ENCODE measurements at regions not wholly inside any gene's neighbourhood (a gene's known extent, or its start where the extent isn't known, plus 50 kb on each side); places are given as distances from the start of the nearest gene placed in this dataset.
"Not testable (repeated sequence)": the region's sequence is repeated elsewhere in the genome, so short reads cannot be mapped to it uniquely, and the experiment has no call there.

DNA sequence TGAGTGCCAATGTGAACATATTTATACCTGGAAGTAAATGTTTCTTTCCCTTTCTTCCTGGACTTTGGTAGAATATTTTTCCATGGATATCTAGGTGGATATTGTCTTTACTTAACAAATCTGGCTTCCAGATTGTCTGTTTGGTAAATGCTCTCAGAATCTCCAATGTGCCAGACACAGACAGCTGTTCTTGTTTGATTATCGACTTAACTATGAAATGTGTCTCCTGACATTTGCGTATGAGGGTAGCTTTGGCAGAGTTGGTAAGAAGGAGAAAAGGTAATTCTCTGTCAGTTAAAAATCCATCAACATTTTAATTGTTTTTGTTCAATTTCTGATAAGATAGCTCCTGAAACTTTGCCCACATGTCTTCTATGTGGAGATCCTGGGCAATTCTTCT is 196.4 kb upstream of the NUDT12 start:
- no peaks in the 10 kb centered on the region for H3K27me3 Mint-ChIP-seq
- H3K27ac ChIP-seq (ENCODE audit: low read length) = no peak overlapping the region
- CTCF ChIA-PET = no interaction called here
- WGBS (ENCODE audit: insufficient coverage) = no CpG with 5 or more reads among the region's 2 CpGs
- H3K4me1 Mint-ChIP-seq = no peaks in the 10 kb centered on the region
- POLR2A ChIA-PET = no interaction called here
- no peak overlapping the region for H3K4me3 Mint-ChIP-seq
- H3K27ac Mint-ChIP-seq = no peak overlapping the region
- H3K36me3 ChIP-seq (ENCODE audit: control insufficient read depth in 2 of 2, extremely low read depth in 1 of 2, insufficient read depth in 1 of 2, low read length in 1 of 2) = no peaks in the 10 kb centered on the region
- H3K9me3 Mint-ChIP-seq = peaks cover 0 to 8% (median 0%) of the 10 kb centered on the region in 3 donors
- H3K27me3 ChIP-seq (replicated peaks in 1 of 2; ENCODE audit: control insufficient read depth in 2 of 2, extremely low read depth in 1 of 2, insufficient read depth in 2 of 2, low read length in 1 of 2) = no peaks in the 10 kb centered on the region
- DNase-seq = no peak
- no peaks in the 10 kb centered on the region for H3K4me1 ChIP-seq (ENCODE audit: control insufficient read depth in 1 of 2, extremely low read depth in 1 of 2, insufficient read depth in 2 of 2, low read length in 2 of 2)
- no peak for ATAC-seq (replicated peaks in 1 of 4)
- H3K4me3 ChIP-seq (ENCODE audit: control insufficient read depth in 1 of 2, extremely low read depth in 1 of 2, low read length in 1 of 2) = no peak overlapping the region
- H3K9me3 ChIP-seq = no peaks in the 10 kb centered on the region
- no peaks in the 10 kb centered on the region for H3K36me3 Mint-ChIP-seq

DNA sequence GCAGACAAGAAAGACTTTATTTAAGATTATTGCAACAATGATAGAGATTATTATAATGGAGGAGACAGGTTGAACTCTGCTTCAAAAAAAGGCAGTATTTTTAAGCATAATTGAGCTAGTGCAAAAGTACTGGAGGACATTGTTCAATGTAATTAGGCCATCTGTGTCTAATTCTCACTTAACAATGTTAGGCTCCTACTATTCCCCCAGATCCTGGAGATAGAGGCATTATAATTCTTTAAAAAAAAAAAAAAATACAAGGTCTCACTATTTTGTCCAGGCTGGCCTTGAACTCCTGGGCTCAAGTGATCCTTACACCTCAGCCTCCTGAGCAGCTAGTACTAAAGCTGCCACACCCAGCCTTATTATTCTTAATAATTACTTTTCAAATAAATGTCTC is 193.4 kb upstream of the NUDT12 start:
- H3K36me3 ChIP-seq (ENCODE audit: control insufficient read depth in 2 of 2, extremely low read depth in 1 of 2, insufficient read depth in 1 of 2, low read length in 1 of 2) = no peaks in the 10 kb centered on the region
- H3K27ac ChIP-seq (ENCODE audit: low read length) = no peak overlapping the region
- ChIA-PET CTCF (no interaction called here), POLR2A (no interaction called here)
- peaks cover 0 to 12% (median 4%) of the 10 kb centered on the region in 3 donors for H3K9me3 Mint-ChIP-seq
- H3K4me1 Mint-ChIP-seq = no peaks in the 10 kb centered on the region
- ATAC-seq (replicated peaks in 1 of 4) = no peak
- H3K27me3 Mint-ChIP-seq = no peaks in the 10 kb centered on the region
- no peak overlapping the region for H3K27ac Mint-ChIP-seq
- no peak overlapping the region for H3K4me3 ChIP-seq (ENCODE audit: control insufficient read depth in 1 of 2, extremely low read depth in 1 of 2, low read length in 1 of 2)
- DNase-seq = no peak
- no peaks in the 10 kb centered on the region for H3K27me3 ChIP-seq (replicated peaks in 1 of 2; ENCODE audit: control insufficient read depth in 2 of 2, extremely low read depth in 1 of 2, insufficient read depth in 2 of 2, low read length in 1 of 2)
- no peaks in the 10 kb centered on the region for H3K36me3 Mint-ChIP-seq
- H3K4me1 ChIP-seq (ENCODE audit: control insufficient read depth in 1 of 2, extremely low read depth in 1 of 2, insufficient read depth in 2 of 2, low read length in 2 of 2) = no peaks in the 10 kb centered on the region
- H3K4me3 Mint-ChIP-seq = no peak overlapping the region
- H3K9me3 ChIP-seq = no peaks in the 10 kb centered on the region

DNA sequence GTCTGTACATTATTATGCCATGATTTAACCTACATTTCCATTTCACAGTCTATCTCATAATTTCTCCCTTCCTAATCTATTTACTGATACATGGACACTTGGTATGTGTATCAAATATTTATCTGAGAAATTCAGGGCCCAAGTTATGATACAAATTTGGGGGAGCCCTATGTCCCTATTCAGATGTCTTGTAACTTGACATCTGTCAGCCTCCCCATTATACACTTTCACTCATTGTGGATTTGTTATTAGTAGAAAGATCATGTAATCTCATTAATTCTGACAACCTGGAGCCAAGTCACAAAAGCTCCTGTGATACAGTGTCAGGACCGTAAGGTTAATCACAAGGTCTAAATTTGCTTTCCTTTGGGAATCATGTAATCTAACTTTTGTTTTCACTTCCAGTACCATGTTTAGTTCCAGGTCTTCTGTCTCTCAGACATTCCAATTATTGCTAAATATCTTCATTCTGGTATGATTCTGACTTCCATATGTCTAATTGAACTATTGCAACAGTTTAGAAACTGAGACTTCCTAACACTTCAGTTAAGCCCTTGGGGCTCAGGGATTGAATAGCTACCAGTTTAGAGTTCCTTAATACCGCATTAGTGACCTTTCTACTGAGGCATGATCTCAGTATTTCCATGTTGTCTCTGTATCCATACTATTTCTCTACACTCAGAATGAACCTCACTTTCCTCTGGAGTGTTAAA is 182.9 kb upstream of the NUDT12 start:
- DNase-seq (no peak), ATAC-seq (replicated peaks in 1 of 4) (no peak)
- H3K27ac ChIP-seq (ENCODE audit: low read length) = no peak overlapping the region
- WGBS (ENCODE audit: insufficient coverage) = 100% methylated on average over 2 of the region's 2 CpGs
- H3K4me3 ChIP-seq (ENCODE audit: control insufficient read depth in 1 of 2, extremely low read depth in 1 of 2, low read length in 1 of 2) = no peak overlapping the region
- ChIA-PET POLR2A (no interaction called here), CTCF (no interaction called here)
- H3K9me3 Mint-ChIP-seq = peaks cover 0 to 5% (median 4%) of the 10 kb centered on the region in 3 donors
- H3K27me3 Mint-ChIP-seq = no peaks in the 10 kb centered on the region
- no peaks in the 10 kb centered on the region for H3K4me1 Mint-ChIP-seq
- no peaks in the 10 kb centered on the region for H3K9me3 ChIP-seq
- no peaks in the 10 kb centered on the region for H3K36me3 Mint-ChIP-seq
- H3K27me3 ChIP-seq (replicated peaks in 1 of 2; ENCODE audit: control insufficient read depth in 2 of 2, extremely low read depth in 1 of 2, insufficient read depth in 2 of 2, low read length in 1 of 2) = no peaks in the 10 kb centered on the region
- H3K27ac Mint-ChIP-seq = no peak overlapping the region
- H3K4me1 ChIP-seq (ENCODE audit: control insufficient read depth in 1 of 2, extremely low read depth in 1 of 2, insufficient read depth in 2 of 2, low read length in 2 of 2) = no peaks in the 10 kb centered on the region
- H3K4me3 Mint-ChIP-seq = no peak overlapping the region
- no peaks in the 10 kb centered on the region for H3K36me3 ChIP-seq (ENCODE audit: control insufficient read depth in 2 of 2, extremely low read depth in 1 of 2, insufficient read depth in 1 of 2, low read length in 1 of 2)

DNA sequence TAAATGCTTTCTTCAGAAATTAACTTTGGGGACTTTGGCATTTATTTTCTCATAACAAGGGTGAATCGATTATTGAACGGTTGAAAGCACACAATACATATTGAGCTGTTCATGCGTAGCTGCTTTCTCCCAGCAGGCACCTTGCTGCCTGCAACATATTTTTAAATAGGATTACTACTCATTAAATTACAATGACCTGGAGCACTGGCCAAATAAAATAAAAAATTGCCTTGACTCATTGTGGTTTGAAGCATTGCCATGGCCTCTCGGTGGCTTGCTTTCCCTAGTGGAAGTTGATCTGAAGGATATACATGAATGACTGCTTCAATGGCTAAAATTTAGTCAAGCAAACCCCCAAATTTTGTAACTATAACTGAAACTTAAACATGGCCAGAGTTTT is 181.6 kb upstream of the NUDT12 start:
- Mint-ChIP-seq H3K4me1 (no peaks in the 10 kb centered on the region), H3K27ac (no peak overlapping the region), H3K36me3 (no peaks in the 10 kb centered on the region), H3K27me3 (no peaks in the 10 kb centered on the region), H3K4me3 (no peak overlapping the region), H3K9me3 (peaks cover 0 to 5% (median 4%) of the 10 kb centered on the region in 3 donors)
- WGBS (ENCODE audit: insufficient coverage) = no CpG with 5 or more reads among the region's 4 CpGs
- Histone ChIP-seq H3K36me3 (ENCODE audit: control insufficient read depth in 2 of 2, extremely low read depth in 1 of 2, insufficient read depth in 1 of 2, low read length in 1 of 2) (no peaks in the 10 kb centered on the region), H3K4me1 (ENCODE audit: control insufficient read depth in 1 of 2, extremely low read depth in 1 of 2, insufficient read depth in 2 of 2, low read length in 2 of 2) (no peaks in the 10 kb centered on the region), H3K27ac (ENCODE audit: low read length) (no peak overlapping the region), H3K9me3 (no peaks in the 10 kb centered on the region), H3K27me3 (replicated peaks in 1 of 2; ENCODE audit: control insufficient read depth in 2 of 2, extremely low read depth in 1 of 2, insufficient read depth in 2 of 2, low read length in 1 of 2) (no peaks in the 10 kb centered on the region), H3K4me3 (ENCODE audit: control insufficient read depth in 1 of 2, extremely low read depth in 1 of 2, low read length in 1 of 2) (no peak overlapping the region)
- ChIA-PET POLR2A (no interaction called here), CTCF (no interaction called here)
- DNase-seq (no peak), ATAC-seq (replicated peaks in 1 of 4) (no peak)

DNA sequence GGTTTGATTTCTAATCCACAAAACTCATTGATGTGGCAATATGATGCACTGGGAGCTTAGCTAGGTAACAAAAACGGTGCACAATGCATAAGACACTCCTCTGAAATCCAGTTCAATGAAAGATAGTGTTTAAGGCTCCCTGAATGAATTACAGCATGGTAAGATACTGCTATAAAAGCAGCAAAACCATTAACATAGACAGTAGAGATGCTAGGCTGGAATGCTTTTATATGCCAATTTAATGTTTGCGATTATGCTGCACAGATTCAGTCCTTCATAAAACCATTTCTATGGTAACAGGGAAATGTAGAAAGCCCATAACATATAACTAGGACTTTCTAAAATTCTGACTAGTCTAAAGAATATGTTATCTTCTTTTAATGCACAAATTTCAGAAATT is 180.8 kb upstream of the NUDT12 start:
- Histone ChIP-seq H3K36me3 (ENCODE audit: control insufficient read depth in 2 of 2, extremely low read depth in 1 of 2, insufficient read depth in 1 of 2, low read length in 1 of 2) (no peaks in the 10 kb centered on the region), H3K4me3 (ENCODE audit: control insufficient read depth in 1 of 2, extremely low read depth in 1 of 2, low read length in 1 of 2) (no peak overlapping the region), H3K9me3 (no peaks in the 10 kb centered on the region), H3K27me3 (replicated peaks in 1 of 2; ENCODE audit: control insufficient read depth in 2 of 2, extremely low read depth in 1 of 2, insufficient read depth in 2 of 2, low read length in 1 of 2) (no peaks in the 10 kb centered on the region), H3K27ac (ENCODE audit: low read length) (no peak overlapping the region), H3K4me1 (ENCODE audit: control insufficient read depth in 1 of 2, extremely low read depth in 1 of 2, insufficient read depth in 2 of 2, low read length in 2 of 2) (no peaks in the 10 kb centered on the region)
- Mint-ChIP-seq H3K27ac (no peak overlapping the region), H3K36me3 (no peaks in the 10 kb centered on the region), H3K4me3 (no peak overlapping the region), H3K9me3 (peaks cover 0 to 5% (median 4%) of the 10 kb centered on the region in 3 donors), H3K27me3 (no peaks in the 10 kb centered on the region), H3K4me1 (no peaks in the 10 kb centered on the region)
- no peak for ATAC-seq (replicated peaks in 1 of 4)
- DNase-seq = no peak
- WGBS (ENCODE audit: insufficient coverage) = no CpG with 5 or more reads among the region's 2 CpGs
- CTCF ChIA-PET = no interaction called here
- POLR2A ChIA-PET = no interaction called here

DNA sequence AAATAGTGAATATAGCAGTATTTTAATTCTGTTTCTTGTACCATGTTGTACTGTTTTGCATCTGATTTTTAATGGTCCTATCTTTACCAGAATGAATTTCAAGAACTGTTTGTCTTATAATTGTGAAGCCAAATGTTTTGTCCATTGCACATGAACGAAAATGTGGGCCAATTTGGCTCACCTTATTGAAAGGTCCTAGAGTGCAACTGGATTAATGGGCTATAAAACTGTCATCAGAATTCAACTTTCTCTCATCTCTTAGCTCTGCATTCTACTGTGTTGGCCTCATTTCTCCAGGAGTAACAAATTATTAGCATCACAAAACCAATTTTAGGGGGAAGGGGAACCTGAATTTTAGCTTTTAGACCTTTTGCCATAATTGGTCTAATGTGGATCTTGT is 179.4 kb upstream of the NUDT12 start:
- ChIA-PET CTCF (no interaction called here), POLR2A (no interaction called here)
- Histone ChIP-seq H3K9me3 (no peaks in the 10 kb centered on the region), H3K36me3 (ENCODE audit: control insufficient read depth in 2 of 2, extremely low read depth in 1 of 2, insufficient read depth in 1 of 2, low read length in 1 of 2) (no peaks in the 10 kb centered on the region), H3K27ac (ENCODE audit: low read length) (no peak overlapping the region), H3K4me1 (ENCODE audit: control insufficient read depth in 1 of 2, extremely low read depth in 1 of 2, insufficient read depth in 2 of 2, low read length in 2 of 2) (no peaks in the 10 kb centered on the region), H3K4me3 (ENCODE audit: control insufficient read depth in 1 of 2, extremely low read depth in 1 of 2, low read length in 1 of 2) (no peak overlapping the region), H3K27me3 (replicated peaks in 1 of 2; ENCODE audit: control insufficient read depth in 2 of 2, extremely low read depth in 1 of 2, insufficient read depth in 2 of 2, low read length in 1 of 2) (no peaks in the 10 kb centered on the region)
- ATAC-seq (replicated peaks in 1 of 4) = no peak
- DNase-seq = no peak
- Mint-ChIP-seq H3K9me3 (peaks cover 0 to 4% (median 0%) of the 10 kb centered on the region in 3 donors), H3K27me3 (no peaks in the 10 kb centered on the region), H3K4me1 (no peaks in the 10 kb centered on the region), H3K27ac (no peak overlapping the region), H3K36me3 (no peaks in the 10 kb centered on the region), H3K4me3 (no peak overlapping the region)
- whole genome bisulfite sequencing (ENCODE audit: insufficient coverage) = no CpG with 5 or more reads among the region's 1 CpG

DNA sequence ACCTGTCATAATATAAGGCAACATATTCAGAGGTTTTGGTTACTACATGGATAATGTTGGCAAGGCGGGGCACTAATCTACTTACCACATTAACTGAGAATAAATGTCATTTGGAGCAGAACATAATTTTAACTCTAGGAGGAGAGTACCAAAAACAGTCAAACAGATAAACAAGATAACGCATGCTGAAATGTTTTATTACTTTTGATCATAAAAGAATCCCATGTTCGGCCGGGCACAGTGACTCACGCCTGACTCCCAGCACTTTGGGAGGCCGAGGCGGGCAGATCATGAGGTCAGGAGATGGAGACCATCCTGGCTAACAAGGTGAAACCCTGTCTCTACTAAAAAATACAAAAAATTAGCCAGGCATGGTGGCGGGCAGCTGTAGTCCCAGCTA is 173.8 kb upstream of the NUDT12 start:
- DNase-seq; H3K9me3 Mint-ChIP-seq; H3K9me3 ChIP-seq; H3K36me3 Mint-ChIP-seq; H3K36me3 ChIP-seq (ENCODE audit: control insufficient read depth in 2 of 2, extremely low read depth in 1 of 2, insufficient read depth in 1 of 2, low read length in 1 of 2); H3K4me3 ChIP-seq (ENCODE audit: control insufficient read depth in 1 of 2, extremely low read depth in 1 of 2, low read length in 1 of 2); H3K4me1 Mint-ChIP-seq; POLR2A ChIA-PET; H3K27ac ChIP-seq (ENCODE audit: low read length); H3K4me3 Mint-ChIP-seq; H3K27me3 Mint-ChIP-seq; CTCF ChIA-PET; H3K4me1 ChIP-seq (ENCODE audit: control insufficient read depth in 1 of 2, extremely low read depth in 1 of 2, insufficient read depth in 2 of 2, low read length in 2 of 2); H3K27ac Mint-ChIP-seq; ATAC-seq (replicated peaks in 1 of 4); H3K27me3 ChIP-seq (replicated peaks in 1 of 2; ENCODE audit: control insufficient read depth in 2 of 2, extremely low read depth in 1 of 2, insufficient read depth in 2 of 2, low read length in 1 of 2): not testable (repeated sequence)
- WGBS (ENCODE audit: insufficient coverage) = 75% methylated on average over 1 of the region's 8 CpGs

Data from T-cell (primary cell).